ENCODE measurements at regions not wholly inside any gene's neighbourhood (a gene's known extent, or its start where the extent isn't known, plus 50 kb on each side); places are given as distances from the start of the nearest gene placed in this dataset.

- no peak for TF ChIP-seq CTCF (conservative IDR thresholded peaks at IDR 0.05 in 1 of 2, IDR thresholded peaks at IDR 0.05 in 1 of 2; ENCODE audit: extremely low read depth in 1 of 2, insufficient read depth in 1 of 2, low read depth in 1 of 2, low read length in 2 of 2)
- TF ChIP-seq EZH2 (IDR thresholded peaks at IDR 0.05; ENCODE audit: borderline replicate concordance, low read length): no peak
Observed at GRCh38 chr9:115681585-115681984, 472.0 kb upstream of the PAPPA start.

Measured in mammary epithelial cell (primary cell).